Spleen (tissue), 11 donors: ENCODE measurements at regions not wholly inside any gene's neighbourhood (a gene's known extent, or its start where the extent isn't known, plus 50 kb on each side); places are given as distances from the start of the nearest gene placed in this dataset.
"Not testable (repeated sequence)": the region's sequence is repeated elsewhere in the genome, so short reads cannot be mapped to it uniquely, and the experiment has no call there.

Experiments used
- DNase-seq: peaks from one replicate; pipeline ENCODE4 v3.0.0-alpha.2; 2020
- H3K27ac ChIP-seq, 8 donors: fragments of 200-600 bp; sonication (generic) in 7 of 8; 1 replicate in 4 of 8; 2 replicates in 4 of 8; pipeline versions ENCODE4 v1.5.0 to v1.8.0; 2016 to 2021; ENCODE audit warnings: inconsistent platforms in 4 of 8, mild to moderate bottlenecking in 4 of 8, moderate library complexity in 1 of 8
- H3K27me3 ChIP-seq, 7 donors: fragments of 200-600 bp; sonication (generic) in 6 of 7; replicated peaks in 1 of 7; 1 replicate in 4 of 7; 2 replicates in 3 of 7; pipeline versions ENCODE4 v1.5.0 to v1.8.0; 2016 to 2021; ENCODE audit warnings: inconsistent platforms in 3 of 7, mild to moderate bottlenecking in 1 of 7
- H3K36me3 ChIP-seq, 6 donors: fragments of 200-600 bp; sonication (generic) in 5 of 6; 1 replicate in 4 of 6; 2 replicates in 2 of 6; pipeline versions ENCODE4 v1.5.0 to v1.8.0; 2016 to 2021; ENCODE audit warnings: inconsistent platforms in 2 of 6
- H3K4me1 ChIP-seq, 6 donors: fragments of 200-600 bp; sonication (generic) in 5 of 6; 1 replicate in 3 of 6; 2 replicates in 3 of 6; pipeline versions ENCODE4 v1.5.0 to v1.8.0; 2016 to 2021; ENCODE audit warnings: inconsistent platforms in 3 of 6
- H3K4me3 ChIP-seq, 8 donors: fragments of 200-600 bp; sonication (generic) in 7 of 8; 1 replicate in 4 of 8; 2 replicates in 4 of 8; pipeline versions ENCODE4 v1.5.0 to v1.8.0; 2016 to 2021; ENCODE audit warnings: inconsistent platforms in 4 of 8, mild to moderate bottlenecking in 4 of 8, moderate library complexity in 2 of 8
- H3K9me3 ChIP-seq, 8 donors: fragments of 200-600 bp; sonication (generic) in 7 of 8; 1 replicate in 4 of 8; 2 replicates in 4 of 8; pipeline versions ENCODE4 v1.5.0 to v1.8.0; 2016 to 2021; ENCODE audit warnings: inconsistent platforms in 4 of 8
- POLR2A ChIP-seq, 3 donors: fragments of 450-650 bp; IDR thresholded peaks; one replicate each; pipeline ENCODE4 v1.5.1; 2017; ENCODE audit warnings: antibody characterized with exemption in 3 of 3, mild to moderate bottlenecking in 1 of 3
- POLR2AphosphoS5 ChIP-seq, 3 donors: sonication (generic); formaldehyde crosslinking; IDR thresholded peaks; one replicate each; pipeline ENCODE4 v1.5.1; 2017; ENCODE audit warnings: antibody characterized with exemption in 3 of 3
- WGBS, 5 donors: extraction: QIAGEN DNeasy Blood & Tissue Kit in 3 of 5; methylation state at CpG; one replicate each; pipeline versions ENCODE4 v1.1.5 to v1.1.7; 2013 to 2018; 5-methylcytosine and 5-hydroxymethylcytosine counted together
- intact Hi-C: fragments of 100-400 bp; cut with DNase I; formaldehyde crosslinking; loops from one replicate; pipeline ENCODE4 v1.15.0; 2023; ENCODE audit warnings: low total_unique reads
- TF ChIP-seq, protein P1 (sequence below), 11 experiments: fragments of 200-600 bp in 7 of 11; fragments of 450-650 bp in 4 of 11; sonication (generic) in 4 of 11; IDR thresholded peaks in 8 of 11; conservative IDR thresholded peaks in 3 of 11; 1 replicate in 7 of 11; 2 replicates in 4 of 11; pipeline versions ENCODE4 v1.4.0 to v1.8.0; 2016 to 2021; ENCODE audit warnings: antibody characterized with exemption in 11 of 11, inconsistent platforms in 4 of 11, mild to moderate bottlenecking in 1 of 11
- donor health status: healthy with polysubstance abuse.
- donor health status: DM: no; HTN: no; CAD: no; lungs with moderate emphysema.
- donor health status: DM: no; HTN: no; CAD: no.
- donor health status: Bipolar disorder and iron deficiency.
- donor health status: healthy.
- donor health status: DM: no; HTN: no; CAD: no.
- donor health status: DM: yes; HTN: yes; CAD: no.

DNA sequence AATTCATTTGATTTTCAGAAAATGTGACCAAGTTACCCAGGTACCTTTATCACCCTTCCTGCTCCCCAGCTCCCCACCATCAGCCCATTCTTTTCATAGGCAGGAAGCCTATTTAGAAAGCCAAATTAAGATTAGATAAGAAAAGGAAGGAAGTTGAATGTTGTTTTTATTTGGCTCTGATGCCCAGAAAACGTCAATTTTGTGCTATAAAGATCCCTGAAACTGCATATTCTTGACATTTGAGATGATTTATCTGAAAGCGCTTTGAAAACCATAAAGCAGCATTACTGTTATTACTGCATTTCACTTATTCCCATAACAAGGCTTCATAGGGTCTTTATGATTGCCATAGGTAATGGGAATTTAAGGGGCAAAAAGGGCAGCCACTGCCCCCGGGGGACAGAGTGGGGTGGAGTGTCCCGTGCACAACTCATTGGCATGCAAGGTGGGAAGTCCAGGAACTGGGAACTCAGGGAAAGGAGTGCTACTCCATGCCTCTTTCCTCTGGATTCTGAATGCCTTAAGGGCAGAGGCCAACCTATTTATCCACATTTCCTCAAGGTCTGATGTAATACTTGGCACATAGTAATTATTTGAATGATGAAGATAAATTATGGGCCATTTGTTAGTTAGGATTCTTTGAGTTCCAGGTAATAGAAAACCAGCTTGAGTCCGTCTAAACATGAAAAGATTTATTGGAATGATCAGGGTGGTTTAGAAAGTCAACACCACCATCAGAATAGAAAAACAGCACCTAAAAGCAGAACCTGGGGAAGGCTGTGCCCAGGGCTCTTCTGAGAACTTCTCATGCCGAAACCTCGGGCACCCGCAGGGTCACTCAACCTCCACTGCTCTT lies 100.6 kb upstream of the ELMO1 start:
- TF ChIP-seq, protein P1, sequence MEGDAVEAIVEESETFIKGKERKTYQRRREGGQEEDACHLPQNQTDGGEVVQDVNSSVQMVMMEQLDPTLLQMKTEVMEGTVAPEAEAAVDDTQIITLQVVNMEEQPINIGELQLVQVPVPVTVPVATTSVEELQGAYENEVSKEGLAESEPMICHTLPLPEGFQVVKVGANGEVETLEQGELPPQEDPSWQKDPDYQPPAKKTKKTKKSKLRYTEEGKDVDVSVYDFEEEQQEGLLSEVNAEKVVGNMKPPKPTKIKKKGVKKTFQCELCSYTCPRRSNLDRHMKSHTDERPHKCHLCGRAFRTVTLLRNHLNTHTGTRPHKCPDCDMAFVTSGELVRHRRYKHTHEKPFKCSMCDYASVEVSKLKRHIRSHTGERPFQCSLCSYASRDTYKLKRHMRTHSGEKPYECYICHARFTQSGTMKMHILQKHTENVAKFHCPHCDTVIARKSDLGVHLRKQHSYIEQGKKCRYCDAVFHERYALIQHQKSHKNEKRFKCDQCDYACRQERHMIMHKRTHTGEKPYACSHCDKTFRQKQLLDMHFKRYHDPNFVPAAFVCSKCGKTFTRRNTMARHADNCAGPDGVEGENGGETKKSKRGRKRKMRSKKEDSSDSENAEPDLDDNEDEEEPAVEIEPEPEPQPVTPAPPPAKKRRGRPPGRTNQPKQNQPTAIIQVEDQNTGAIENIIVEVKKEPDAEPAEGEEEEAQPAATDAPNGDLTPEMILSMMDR (IDR thresholded peaks at IDR 0.05 in 8 of 11, conservative IDR thresholded peaks at IDR 0.05 in 3 of 11), result no peak
- peak in 2 of 3 donors; percentile 13 to 42 for TF ChIP-seq POLR2AphosphoS5 (IDR thresholded peaks at IDR 0.05)
- no peak for TF ChIP-seq POLR2A (IDR thresholded peaks at IDR 0.05)
- no peak overlapping the region for H3K4me3 ChIP-seq
- intact Hi-C loops, result no loop called here
- peaks cover 2 to 36% (median 17%) of the 10 kb centered on the region in 6 donors for H3K4me1 ChIP-seq
- no peak for DNase-seq
- H3K36me3 ChIP-seq, result no peaks in the 10 kb centered on the region
- peak overlapping the region; percentile 11 to 77 (median 55) for H3K27ac ChIP-seq
- no peaks in the 10 kb centered on the region for H3K9me3 ChIP-seq
- 40 to 59% (median 48%) methylated on average over 8 of the region's 8 CpGs for WGBS, 5 donors
- no peaks in the 10 kb centered on the region for H3K27me3 ChIP-seq

DNA sequence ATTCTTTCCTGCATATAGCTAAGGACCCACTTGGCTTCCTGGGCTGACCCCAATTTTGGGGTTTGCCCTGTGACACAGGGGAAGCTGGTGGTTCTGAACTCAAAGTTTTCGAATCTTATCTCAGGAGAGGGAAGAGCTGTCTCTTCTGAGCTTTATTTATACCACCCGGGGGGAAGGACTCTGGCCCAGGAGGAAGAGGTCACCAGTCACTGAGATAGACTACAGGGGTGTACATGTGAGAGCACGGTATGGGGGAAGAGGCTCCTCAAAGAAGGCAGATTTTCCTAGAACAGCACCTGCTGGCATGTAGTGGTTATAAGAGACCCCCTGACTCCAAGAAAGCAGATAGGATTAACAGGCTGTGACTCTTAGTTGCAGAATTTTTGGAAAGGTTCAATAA lies 101.8 kb upstream of the ELMO1 start:
- Histone ChIP-seq H3K9me3 (peaks cover 0 to 4% (median 2%) of the 10 kb centered on the region in 8 donors), H3K4me1 (peaks cover 2 to 36% (median 17%) of the 10 kb centered on the region in 6 donors), H3K36me3 (no peaks in the 10 kb centered on the region), H3K27me3 (no peaks in the 10 kb centered on the region), H3K27ac (peak overlapping the region in 6 of 8 donors; percentile 2 to 77 (median 58)), H3K4me3 (no peak overlapping the region)
- intact Hi-C loops, result no loop called here
- no peak for DNase-seq
- WGBS, 5 donors, result 9 to 21% (median 11%) methylated on average over 3 of the region's 3 CpGs
- no peak for TF ChIP-seq POLR2A (IDR thresholded peaks at IDR 0.05)
- TF ChIP-seq POLR2AphosphoS5 (IDR thresholded peaks at IDR 0.05), result no peak
- TF ChIP-seq, protein P1 (IDR thresholded peaks at IDR 0.05 in 8 of 11, conservative IDR thresholded peaks at IDR 0.05 in 3 of 11), result no peak

DNA sequence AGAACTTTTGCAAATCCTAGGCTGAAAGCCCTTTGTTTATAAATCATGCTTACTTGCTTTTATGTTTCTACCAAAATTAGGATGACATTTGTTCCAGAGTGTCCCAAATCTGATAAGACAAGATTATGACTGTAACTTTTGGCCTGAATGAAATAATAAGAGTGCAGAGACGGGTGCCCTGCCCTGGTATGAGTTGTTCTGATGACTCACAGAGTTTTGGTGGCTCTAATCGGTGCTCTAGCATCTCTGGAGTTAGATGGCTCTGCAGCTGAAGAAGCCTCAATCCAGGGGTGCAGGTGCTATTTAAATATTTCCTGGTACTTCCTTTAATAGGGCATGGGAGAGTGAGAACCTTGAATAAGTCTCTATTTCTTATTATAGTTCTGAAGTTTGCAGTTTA lies 102.2 kb upstream of the ELMO1 start:
- Histone ChIP-seq H3K36me3 (no peaks in the 10 kb centered on the region), H3K4me3 (no peak overlapping the region), H3K4me1 (peaks cover 2 to 35% (median 17%) of the 10 kb centered on the region in 6 donors), H3K27me3 (no peaks in the 10 kb centered on the region), H3K9me3 (peaks cover 0 to 8% (median 5%) of the 10 kb centered on the region in 8 donors), H3K27ac (peak overlapping the region in 4 of 8 donors; percentile 2 to 77 (median 56))
- WGBS, 5 donors, result 51 to 72% (median 64%) methylated on average over 2 of the region's 2 CpGs
- intact Hi-C loops, result no loop called here
- TF ChIP-seq POLR2AphosphoS5 (IDR thresholded peaks at IDR 0.05) (no peak), POLR2A (IDR thresholded peaks at IDR 0.05) (no peak)
- TF ChIP-seq, protein P1 (IDR thresholded peaks at IDR 0.05 in 8 of 11, conservative IDR thresholded peaks at IDR 0.05 in 3 of 11), result no peak
- no peak for DNase-seq

DNA sequence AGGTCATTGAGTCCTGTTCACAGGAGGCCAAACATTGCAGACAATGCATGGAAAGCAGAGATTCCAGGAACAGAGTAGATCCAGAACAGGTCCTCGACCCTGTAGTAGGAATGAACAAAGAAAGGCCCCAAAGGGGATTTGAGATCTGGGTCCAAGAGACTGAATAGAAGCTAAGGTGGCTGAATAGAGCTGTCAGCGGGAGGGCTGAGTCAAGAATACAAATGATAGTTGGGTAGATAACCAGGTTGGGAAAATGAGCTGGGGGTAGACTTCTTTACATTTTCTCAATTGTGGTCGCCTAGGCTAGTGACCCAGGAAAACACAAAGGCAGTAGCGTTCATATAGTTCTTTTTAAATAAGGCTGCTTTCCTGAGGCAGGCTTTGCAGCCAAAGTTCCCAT lies 103.4 kb upstream of the ELMO1 start:
- Histone ChIP-seq H3K27me3 (no peaks in the 10 kb centered on the region), H3K4me1 (peaks cover 2 to 28% (median 17%) of the 10 kb centered on the region in 6 donors), H3K9me3 (peaks cover 0 to 9% (median 5%) of the 10 kb centered on the region in 8 donors), H3K4me3 (no peak overlapping the region), H3K27ac (no peak overlapping the region), H3K36me3 (no peaks in the 10 kb centered on the region)
- no peak for TF ChIP-seq POLR2A (IDR thresholded peaks at IDR 0.05)
- no peak for TF ChIP-seq POLR2AphosphoS5 (IDR thresholded peaks at IDR 0.05)
- 53 to 87% (median 81%) methylated on average over 4 of the region's 4 CpGs for WGBS, 5 donors
- DNase-seq, result no peak
- intact Hi-C loops, result no loop called here

DNA sequence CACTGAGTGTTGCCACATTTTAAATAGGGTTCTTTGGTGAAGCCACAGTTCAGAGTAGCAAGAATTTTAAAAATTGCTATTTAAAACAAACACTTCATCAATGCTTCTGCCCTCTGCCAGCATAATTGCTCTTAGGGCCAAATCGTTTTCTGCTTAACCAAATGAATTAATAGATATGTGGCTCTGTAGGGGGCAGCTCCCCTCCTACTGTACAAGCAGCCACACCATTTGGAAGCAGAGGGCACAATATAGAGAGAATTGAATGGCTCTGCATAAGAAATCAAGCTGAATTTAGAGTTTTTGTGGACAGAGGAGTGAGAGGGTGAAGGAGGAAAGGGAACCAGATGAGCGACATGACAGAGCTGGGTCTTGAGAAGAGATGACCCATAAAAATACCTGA lies 103.8 kb upstream of the ELMO1 start:
- intact Hi-C loops, H3K27me3 ChIP-seq, H3K36me3 ChIP-seq, DNase-seq, H3K9me3 ChIP-seq, H3K4me3 ChIP-seq, H3K27ac ChIP-seq: not testable (repeated sequence)
- 30 to 66% (median 39%) methylated on average over 2 of the region's 2 CpGs for WGBS, 5 donors
- H3K4me1 ChIP-seq, result peaks cover 2 to 28% (median 17%) of the 10 kb centered on the region in 6 donors
